T-helper 1 cell treated with Interleukin-12 subunit alpha and Interleukin-12 subunit beta and Interleukin-4 antibody, amounts not matched to agents 30 ng/mL and 1 ng/mL, for 36 hours (primary cell): ENCODE measurements at regions not wholly inside any gene's neighbourhood (a gene's known extent, or its start where the extent isn't known, plus 50 kb on each side); places are given as distances from the start of the nearest gene placed in this dataset.

Experiments used
- intact Hi-C: fragments of 100-400 bp; cut with micrococcal nuclease; formaldehyde crosslinking; loops from one replicate; pipeline ENCODE4 v1.15.1; 2024

DNA sequence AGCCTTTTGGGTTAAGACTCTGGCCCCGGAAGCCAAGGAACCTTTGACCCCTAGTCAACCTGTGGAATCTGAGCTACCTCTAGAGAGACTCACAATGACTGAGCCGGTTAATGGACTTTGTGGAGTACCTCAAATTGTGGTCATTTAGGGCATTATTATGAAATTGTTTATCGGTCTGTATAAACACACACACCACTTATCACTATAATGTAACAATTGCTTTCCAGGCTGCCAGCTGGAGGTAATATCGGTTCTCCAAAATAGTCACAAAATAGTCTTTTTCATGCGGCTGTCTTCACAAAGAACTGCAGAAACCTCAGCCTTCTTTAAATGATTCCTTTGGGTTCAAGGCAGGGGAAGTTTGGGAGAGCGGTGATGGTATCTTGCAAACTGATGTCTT lies 144.2 kb downstream of the DACT1 start:
- intact Hi-C loops = no loop called here

DNA sequence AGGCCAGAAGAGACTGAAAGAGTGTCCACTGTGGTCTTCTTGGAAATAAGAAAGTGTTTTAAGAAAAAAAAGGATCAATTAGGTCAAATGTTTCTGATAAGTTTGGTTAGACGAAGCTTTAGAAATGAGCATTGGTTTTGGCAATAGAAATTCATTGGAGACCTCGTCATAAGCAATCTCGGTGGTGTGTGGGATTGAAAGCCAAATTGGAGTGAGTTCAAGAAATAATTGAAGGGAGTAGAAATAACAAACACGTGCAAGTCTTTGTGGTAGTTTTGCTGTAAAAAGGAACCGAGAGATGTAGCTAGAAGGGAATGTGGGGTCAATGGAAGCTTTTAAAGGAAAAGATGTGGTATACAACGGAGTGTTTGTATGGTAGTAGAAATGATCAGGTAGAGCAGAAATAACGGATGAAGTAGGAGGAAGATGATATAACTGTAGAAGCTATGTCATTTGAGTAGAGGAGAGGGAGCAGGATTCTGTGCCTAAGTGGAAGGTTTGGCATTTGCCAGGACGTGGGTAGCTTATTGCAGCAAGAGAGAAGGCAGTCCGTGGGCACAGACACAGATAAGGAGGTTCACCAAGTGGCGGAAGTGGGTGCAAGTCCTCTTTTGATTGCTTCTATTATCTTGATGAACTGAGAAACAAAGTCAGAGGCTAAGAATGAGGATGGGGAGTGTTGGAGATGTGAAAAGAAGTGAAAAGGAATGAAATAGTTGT lies 146.2 kb downstream of the DACT1 start:
- intact Hi-C loops = no loop called here

DNA sequence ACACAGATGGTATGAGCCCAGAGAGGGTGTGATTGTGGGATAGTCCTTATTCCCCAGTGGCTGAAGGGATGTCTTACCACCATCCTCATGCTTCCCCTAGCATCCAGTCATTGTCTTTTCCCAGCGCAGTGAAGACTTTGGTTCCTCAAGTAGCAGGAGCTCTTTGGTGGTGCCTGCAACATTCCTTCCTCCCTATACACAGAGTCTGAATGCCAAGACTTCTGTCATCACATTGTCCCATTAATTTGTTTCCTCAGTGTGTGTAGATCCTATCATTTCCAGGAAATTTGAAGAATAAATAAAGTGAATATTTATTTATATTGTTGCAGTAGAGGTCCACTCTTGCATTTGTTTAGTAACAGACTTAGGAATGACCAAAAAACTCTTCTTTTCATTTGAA lies 147.2 kb downstream of the DACT1 start:
- intact Hi-C loops = no loop called here

DNA sequence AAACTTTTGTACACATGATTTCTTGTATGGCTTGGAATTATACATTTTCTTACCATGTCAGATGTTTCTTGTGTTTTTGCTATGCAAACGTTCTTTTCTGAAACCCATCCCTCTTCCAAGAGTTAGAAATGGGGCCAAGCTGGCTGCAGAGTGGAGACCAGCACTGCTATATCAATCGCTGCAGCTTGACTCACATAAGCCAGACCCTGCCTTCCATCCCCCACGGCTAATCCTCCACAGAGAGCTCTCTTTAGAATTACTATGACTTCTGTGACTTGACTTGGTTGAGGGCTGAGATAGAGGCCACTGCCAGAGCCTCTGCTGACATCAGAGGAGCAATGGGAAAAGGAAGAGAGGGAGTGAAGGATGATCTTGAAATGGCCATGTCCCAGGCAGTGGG lies 147.9 kb downstream of the DACT1 start:
- intact Hi-C loops = no loop called here

DNA sequence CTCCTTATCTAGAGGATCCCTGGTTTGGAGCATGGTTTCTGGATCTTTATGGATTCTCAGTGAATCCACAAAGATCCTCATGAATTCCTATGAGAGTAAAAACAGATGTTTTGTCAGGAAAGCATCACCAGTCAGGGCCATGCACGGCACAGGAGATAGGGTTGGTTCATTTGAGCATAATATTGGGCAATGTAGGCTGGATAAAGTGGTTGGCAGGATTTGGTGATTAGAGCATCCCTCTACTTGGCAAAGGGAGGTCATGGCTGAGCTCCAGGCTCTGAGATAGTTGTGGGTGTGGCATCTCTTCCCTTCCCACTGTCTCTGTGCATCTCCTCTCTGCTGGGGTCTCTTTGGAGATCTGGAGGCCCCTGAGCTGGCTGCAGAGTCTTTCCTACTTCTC lies 149.8 kb downstream of the DACT1 start:
- intact Hi-C loops = no loop called here

DNA sequence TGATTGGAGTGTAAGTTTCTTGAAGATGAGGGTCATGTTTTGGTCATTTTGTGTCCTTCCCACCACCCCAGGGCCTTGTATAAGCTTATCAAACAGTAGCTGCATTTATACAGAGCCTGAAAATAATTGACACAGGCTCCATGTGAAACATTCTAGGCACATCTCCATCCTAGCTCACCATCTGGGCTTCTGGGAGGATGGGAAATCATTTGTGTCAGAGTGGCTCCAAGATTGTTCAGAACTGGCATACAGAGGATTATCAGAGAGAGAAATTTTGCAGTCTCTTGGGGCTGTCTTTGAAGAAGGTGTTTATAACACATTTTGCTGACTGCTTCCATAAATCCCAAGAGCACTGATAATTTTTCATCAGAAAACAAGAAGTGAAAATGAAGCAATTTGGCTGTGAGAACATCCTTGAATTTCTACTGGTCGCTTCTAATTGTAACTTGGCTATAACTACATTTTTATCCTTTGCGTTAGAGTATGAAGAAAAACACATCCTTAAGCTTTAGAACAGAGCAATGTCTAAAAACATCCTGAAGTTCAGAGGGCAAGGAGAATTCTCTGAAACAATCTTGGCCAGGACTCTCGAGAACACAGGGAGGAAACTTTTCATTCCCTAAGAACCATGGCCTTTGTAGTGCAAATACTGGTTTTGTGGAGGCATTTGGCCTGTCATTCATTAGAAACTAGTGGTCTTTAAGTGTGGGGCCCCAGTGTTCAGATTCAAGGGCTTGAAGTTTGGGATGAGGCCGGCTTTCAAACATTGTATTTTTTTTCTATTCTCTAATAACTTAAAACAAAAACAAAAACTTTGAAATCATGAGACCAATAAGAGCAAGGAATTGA lies 151.1 kb downstream of the DACT1 start:
- intact Hi-C loops = no loop called here

DNA sequence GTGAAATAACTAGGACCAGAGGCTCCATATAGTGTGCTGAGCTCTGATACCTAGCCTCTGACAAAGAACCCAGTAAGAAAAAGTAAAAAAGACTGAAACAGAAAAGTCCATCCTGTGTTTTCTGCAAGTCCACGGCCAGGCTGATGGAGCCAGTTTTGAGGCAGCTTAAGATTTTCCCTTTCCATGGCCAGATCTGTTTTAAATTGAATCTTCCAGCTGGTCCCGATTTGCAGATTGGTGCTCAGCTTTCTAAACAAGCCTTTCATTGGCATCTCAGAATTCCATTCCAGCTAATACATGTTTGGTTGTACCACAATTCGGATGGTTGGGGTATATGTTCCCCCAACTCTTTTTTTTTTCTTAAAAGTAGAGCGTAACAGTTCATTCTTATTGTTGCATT lies 152.0 kb downstream of the DACT1 start:
- intact Hi-C loops = no loop called here

DNA sequence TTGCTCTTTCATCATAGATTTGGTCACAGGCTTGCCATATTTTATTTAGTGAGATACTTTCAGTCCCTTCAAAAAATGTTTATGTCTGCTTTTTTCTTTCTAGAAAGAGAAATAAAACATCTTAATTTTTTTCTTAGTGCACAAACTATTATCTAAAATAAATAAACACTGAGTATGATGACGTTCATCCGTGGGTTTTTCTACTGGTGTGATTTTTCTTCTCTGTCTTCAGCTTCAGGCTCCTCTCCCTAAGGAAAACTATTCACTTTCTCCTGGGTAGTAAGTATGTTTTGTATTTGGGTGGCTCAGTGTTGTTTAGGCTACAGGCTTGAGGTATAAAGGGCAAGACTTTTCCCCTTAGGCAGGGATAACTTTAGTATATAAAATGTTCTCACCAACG lies 154.7 kb downstream of the DACT1 start:
- intact Hi-C loops = no loop called here

DNA sequence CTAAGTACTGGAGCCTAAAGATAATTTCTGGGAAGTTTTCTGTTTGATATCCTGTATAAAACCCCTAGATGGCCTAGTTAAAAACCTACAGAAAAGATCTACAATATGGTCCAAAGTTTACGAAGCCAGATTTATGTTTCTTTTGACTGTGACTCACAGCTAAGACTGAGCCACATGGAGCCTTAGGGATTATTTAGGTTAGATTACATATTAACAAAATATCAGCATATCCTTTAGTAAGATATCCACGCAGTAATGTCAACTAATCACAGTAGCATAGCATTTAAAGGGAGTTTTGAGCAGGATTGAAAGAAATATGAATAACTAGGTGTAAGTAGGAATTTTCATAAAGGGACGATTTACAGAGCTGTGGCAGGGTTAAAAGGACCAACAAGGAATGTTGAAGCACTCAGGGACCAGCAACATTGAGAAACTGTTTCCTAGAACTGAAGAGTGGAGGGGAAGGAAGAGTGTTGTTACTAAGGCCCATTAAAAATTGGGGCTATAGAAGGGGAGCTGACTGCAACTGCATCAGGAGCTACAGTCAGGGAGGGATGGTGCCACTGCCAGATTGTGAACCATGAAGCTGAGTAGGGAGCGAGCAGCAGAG lies 155.5 kb downstream of the DACT1 start:
- intact Hi-C loops = no loop called here

DNA sequence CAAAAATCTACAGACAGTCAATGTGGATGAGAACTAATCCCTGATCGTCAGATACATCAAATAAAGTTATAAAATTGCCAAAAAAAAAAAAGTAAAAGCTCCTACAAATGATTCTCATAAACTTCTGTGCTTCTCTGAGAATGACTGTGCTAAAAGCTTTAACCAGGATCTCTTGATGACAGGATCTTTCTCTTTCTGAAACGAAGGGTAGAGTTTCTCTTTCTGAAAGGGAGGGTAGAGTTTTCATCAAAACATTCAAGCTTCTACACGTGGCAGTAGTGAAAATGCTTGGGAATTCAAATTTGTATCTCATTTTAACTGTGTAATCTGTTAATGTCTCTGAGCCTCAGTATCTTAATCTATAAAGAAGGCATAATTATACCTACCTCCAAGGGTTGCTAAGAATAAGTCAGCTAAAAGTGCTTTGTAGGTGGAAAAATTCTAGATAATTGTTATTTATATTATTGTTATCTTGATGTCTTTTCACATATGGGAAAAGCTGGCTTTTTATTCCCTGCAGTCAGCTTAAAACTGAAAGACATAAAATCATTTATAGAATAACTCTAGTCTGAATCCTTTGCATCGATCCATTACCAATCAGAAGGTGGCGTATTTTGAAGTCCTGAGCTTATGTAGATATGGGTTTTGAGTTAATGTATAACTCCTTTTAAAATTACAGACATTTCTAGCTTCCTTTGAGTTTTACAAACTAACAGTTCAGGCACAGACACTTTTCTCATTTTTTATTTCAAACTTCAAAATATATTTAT lies 157.4 kb downstream of the DACT1 start:
- intact Hi-C loops = no loop called here

DNA sequence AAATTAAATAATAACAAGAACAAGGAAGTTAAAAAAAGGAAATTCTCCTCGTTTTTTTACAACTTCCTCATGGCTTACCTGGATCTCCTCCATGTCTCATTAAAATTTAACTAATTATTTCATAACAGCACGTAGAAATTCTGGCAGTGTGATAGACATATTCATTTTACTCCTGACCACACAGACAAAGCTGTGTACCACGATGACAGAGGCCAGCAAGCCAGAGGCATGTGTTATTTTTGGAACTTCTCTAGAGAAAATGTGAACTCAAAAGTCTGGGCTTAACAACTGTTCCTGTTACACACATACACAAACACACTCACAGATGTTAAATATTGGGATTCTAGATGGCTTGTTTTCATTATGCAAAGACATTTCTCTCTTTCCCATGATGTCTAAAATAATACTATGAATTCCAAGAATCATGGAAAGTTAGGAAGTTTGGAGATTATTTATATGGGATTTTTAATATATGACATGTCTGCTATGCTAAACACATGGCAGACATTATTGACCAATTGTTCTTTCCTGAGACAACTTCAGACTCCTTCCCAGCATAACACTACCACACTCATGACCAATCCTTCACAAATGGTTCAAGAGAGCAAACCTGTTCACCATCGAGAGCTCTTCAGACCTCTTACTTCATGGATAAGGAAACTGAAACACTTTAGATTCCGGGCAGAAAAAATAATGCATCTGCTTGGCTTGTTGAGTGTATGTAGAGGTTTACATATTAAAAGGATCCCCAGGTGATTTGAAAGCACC lies 158.7 kb downstream of the DACT1 start:
- intact Hi-C loops = no loop called here

DNA sequence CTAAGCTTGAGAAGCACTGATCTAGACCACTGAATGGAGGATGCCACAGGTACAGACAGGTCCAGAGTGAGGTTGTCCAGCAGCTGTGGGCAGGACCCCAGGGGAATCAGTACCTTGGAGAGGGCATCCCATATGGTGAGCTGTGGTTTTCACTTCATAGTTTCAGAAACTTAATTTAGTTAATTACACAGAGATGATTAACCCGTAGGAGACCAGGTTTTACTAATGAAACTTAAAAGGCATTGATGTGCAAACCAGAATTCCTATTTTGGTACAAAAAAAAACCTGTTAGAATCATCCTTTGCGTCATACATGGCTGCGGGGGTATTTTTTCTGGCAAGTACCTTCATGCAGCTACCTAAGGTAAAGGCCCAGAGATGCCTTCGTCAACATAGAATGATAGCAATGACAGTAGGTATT lies 159.3 kb downstream of the DACT1 start:
- intact Hi-C loops = no loop called here

DNA sequence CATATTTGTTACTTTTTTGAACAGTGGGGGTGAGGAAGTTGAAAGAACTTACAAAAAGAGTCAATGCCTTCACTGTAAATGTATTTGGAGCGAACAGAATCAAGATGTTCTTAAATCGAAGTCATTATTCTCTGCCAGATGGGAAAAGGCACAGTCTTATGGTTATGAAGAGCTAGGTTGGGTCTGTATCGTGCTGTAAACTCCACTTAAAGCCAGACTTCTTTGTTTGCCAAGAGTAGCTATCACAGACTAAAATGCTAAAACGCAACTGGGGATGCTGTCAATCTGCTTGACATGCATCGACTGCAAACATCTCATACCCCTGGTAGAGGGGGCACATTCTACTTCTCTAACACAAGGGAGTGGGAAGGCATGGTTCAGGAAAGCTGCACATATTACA lies 160.4 kb downstream of the DACT1 start:
- intact Hi-C loops = no loop called here

DNA sequence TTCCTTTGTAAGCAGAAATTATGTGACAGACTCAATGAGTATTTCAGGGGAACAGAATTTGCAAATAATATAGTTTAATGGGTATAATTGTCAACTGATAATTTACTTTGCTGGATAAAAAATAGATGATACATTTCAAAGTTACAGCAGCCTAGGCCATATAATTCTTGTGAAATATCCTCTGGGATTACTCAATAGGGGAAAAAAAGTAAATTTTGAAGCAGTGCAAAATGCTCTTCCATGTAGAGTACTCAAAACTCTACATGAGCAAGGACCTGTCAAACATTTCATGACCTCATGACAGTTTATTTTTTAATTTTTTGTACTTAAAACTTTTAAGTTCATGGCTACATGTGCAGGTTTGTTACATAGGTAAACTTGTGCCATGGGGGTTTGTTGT lies 163.3 kb downstream of the DACT1 start:
- intact Hi-C loops = no loop called here

DNA sequence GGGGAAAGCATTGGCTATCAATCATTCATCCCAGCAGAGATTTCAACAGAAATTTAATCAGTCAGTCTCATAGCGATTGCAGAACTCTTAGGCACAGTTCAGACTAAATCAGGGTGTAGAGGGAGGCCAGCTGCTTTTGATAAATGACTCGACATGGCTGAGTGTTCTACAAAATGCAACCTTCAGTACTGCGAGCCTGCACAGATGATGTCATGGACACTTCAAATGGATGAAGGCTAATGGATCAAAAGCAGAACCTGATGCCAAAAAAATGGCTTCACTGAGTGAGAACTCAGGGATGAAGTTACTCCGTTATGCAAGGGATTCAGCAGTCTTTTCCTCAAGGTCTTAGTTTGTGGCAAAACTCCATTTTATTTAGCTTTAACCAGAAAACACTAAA lies 167.3 kb downstream of the DACT1 start:
- intact Hi-C loops = no loop called here

DNA sequence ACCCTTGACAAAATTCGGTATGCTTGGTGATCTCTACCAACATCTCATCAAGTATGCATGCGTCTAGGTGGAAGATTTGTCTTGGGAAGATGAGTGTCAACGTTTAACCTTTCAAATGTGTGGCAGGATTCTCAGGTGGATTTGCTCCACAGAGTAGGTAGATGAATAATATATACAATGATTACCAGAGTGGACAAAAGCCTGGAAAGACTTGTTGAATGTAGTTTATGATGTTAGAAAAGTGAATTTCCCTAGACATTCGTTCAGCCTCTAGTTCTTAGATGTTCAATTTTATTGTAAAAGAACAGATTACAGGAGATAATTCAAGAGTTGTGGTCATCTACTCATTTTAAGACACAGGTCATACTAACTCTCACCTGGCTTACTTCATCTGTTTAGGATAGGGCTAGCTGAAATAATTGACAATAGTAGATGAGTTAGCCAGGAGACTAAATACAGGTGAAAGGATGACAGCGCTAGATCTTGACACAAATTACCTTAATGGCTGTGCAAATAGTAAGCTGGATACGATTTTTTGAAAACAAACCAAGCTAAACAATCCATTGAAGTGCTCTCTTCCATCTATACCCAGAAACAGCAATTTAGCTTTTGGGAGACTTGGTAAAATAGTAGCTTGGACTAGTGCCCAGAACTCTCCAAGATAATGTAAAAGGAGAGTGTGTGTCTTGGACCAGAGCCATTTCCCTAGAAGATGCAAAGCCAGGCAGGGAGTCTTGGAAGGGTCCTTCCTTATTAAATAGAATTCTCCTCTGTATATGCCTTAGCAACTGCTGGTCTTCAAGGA lies 168.0 kb downstream of the DACT1 start:
- intact Hi-C loops = no loop called here

DNA sequence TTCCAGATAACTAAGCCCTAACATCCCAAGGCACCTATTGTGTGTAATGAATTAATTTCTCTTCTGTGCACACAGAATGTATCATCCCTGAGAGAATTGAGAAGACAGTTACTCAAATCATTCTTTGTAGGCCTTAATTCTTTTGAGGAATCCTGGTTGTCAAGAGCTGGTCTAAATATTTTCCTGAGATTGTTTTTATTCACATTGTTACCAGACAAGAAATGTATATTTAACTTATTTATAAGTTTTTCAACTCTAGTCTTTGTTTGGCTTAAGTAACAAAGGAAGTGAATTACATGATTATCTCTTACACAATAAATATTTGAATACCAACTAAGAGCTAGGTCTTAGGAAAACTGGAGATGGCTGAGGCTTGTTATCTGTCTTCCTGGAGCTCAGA lies 169.4 kb downstream of the DACT1 start:
- intact Hi-C loops = no loop called here

DNA sequence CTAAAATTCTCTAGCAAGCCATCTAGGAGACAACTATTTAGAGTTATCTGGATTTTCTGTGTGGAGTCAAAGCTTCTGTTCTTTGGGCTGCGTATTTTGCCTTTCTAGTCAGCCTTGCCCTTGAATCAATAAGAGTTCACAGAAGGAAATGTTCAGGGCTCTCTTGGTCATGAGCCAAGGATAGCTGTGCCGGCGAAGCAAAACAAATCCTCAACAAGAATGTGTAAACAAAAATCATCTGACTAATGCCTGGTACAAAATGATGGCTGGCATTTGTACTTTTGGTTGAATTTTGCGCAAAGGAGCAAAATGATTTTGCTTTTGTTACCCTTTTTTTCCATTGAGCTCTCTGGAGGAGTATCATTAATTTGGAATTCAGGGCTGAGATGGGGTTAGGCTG lies 171.1 kb downstream of the DACT1 start:
- intact Hi-C loops = no loop called here

DNA sequence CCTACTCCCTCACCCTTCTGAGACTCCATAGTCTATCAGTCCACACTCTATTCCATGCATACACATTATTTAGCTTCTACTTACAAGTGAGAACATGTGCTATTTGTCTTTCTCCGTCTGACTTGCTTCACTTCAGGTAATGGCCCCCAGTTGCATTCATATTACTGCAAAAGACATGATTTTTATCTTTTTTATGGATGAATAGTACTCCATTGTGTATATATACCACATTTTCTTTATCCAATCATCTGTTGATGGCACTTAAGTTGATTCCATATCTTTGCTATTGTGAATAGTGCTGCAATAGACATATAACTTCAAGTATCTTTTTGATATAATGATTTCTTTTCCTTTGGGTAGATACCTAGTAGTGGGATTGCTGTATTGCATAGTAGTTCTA lies 171.8 kb downstream of the DACT1 start:
- intact Hi-C loops = no loop called here
